B cell (primary cell): ENCODE measurements at regions not wholly inside any gene's neighbourhood (a gene's known extent, or its start where the extent isn't known, plus 50 kb on each side); places are given as distances from the start of the nearest gene placed in this dataset.

Experiments
- EZH2 ChIP-seq: IDR thresholded peaks from 2 replicates; pipeline ENCODE4 v1.6.1; 2012; ENCODE audit warnings: borderline replicate concordance, low read depth, mild to moderate bottlenecking, moderate library complexity, low read length; ENCODE audit not compliant: insufficient read depth, poor library complexity, severe bottlenecking
- TF ChIP-seq, protein P1 (sequence below): fragments of 200-600 bp; IDR thresholded peaks from one replicate; pipeline ENCODE4 v1.8.0; 2022; ENCODE audit warnings: antibody characterized with exemption, mild to moderate bottlenecking

DNA sequence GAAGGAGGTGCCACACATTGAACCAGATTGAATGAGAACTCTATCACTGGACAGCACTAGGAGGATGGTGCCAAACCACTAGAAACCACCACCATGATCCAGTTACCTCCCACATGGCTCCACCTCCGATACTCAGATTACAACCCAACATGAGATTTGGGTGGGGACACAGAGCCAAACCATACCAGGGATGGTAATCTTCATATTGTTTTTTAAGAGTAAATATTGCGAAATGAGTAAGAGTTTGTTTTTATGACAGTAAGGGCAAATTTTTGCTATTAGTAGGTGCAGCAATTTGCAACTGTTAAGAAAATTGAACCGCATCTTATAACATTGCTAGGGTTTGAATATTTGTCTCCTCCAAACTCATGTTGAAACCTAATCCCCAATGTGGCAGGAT is 891.5 kb downstream of the NLGN4X start:
- TF ChIP-seq, protein P1, sequence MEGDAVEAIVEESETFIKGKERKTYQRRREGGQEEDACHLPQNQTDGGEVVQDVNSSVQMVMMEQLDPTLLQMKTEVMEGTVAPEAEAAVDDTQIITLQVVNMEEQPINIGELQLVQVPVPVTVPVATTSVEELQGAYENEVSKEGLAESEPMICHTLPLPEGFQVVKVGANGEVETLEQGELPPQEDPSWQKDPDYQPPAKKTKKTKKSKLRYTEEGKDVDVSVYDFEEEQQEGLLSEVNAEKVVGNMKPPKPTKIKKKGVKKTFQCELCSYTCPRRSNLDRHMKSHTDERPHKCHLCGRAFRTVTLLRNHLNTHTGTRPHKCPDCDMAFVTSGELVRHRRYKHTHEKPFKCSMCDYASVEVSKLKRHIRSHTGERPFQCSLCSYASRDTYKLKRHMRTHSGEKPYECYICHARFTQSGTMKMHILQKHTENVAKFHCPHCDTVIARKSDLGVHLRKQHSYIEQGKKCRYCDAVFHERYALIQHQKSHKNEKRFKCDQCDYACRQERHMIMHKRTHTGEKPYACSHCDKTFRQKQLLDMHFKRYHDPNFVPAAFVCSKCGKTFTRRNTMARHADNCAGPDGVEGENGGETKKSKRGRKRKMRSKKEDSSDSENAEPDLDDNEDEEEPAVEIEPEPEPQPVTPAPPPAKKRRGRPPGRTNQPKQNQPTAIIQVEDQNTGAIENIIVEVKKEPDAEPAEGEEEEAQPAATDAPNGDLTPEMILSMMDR: no peak
- no peak for TF ChIP-seq EZH2
